A172 (cell line): ENCODE measurements at regions not wholly inside any gene's neighbourhood (a gene's known extent, or its start where the extent isn't known, plus 50 kb on each side); places are given as distances from the start of the nearest gene placed in this dataset.

ENCODE experiments used
- DNase-seq: peaks from one replicate; pipeline ENCODE4 v3.0.0-alpha.2; 2015; ENCODE audit warnings: low spot score

GRCh38 chr11:95486466-95486865 lies 255.5 kb upstream of the SESN3 start:
- DNase-seq: no peak

GRCh38 chr11:95485115-95485900 lies 254.3 kb upstream of the SESN3 start:
- no peak for DNase-seq

- no peak for DNase-seq
Measured at GRCh38 chr11:95483339-95483738, 252.3 kb upstream of the SESN3 start.

GRCh38 chr11:95478003-95478402 lies 247.0 kb upstream of the SESN3 start:
- no peak for DNase-seq

GRCh38 chr11:95469258-95469657 lies 238.3 kb upstream of the SESN3 start:
- no peak for DNase-seq

- no peak for DNase-seq
Measured at GRCh38 chr11:95466416-95466815, 235.4 kb upstream of the SESN3 start.

- DNase-seq: no peak
Measured at GRCh38 chr11:95465887-95466286, 234.9 kb upstream of the SESN3 start.

GRCh38 chr11:95461858-95462257 lies 230.9 kb upstream of the SESN3 start:
- DNase-seq: no peak

GRCh38 chr11:95461348-95461747 lies 230.3 kb upstream of the SESN3 start:
- no peak for DNase-seq

- no peak for DNase-seq
Measured at GRCh38 chr11:95459291-95460042, 228.5 kb upstream of the SESN3 start.

GRCh38 chr11:95456714-95457491 lies 225.9 kb upstream of the SESN3 start:
- DNase-seq: no peak

GRCh38 chr11:95455228-95455970 lies 224.4 kb upstream of the SESN3 start:
- no peak for DNase-seq

- DNase-seq: no peak
Measured at GRCh38 chr11:95453616-95454171, 222.7 kb upstream of the SESN3 start.

GRCh38 chr11:95451682-95452081 lies 220.7 kb upstream of the SESN3 start:
- DNase-seq: no peak

GRCh38 chr11:95451261-95451660 lies 220.3 kb upstream of the SESN3 start:
- no peak for DNase-seq

GRCh38 chr11:95450547-95451123 lies 219.6 kb upstream of the SESN3 start:
- no peak for DNase-seq

- DNase-seq: no peak
Measured at GRCh38 chr11:95445746-95446333, 214.8 kb upstream of the SESN3 start.

- DNase-seq: no peak
Measured at GRCh38 chr11:95444309-95445241, 213.6 kb upstream of the SESN3 start.

- no peak for DNase-seq
Measured at GRCh38 chr11:95443386-95443785, 212.4 kb upstream of the SESN3 start.
